Thyroid gland (tissue), 4 donors: ENCODE measurements at regions not wholly inside any gene's neighbourhood (a gene's known extent, or its start where the extent isn't known, plus 50 kb on each side); places are given as distances from the start of the nearest gene placed in this dataset.

Source experiments
- POLR2A ChIP-seq, 2 donors: fragments of 450-650 bp; IDR thresholded peaks; one replicate each; pipeline ENCODE4 v1.6.1; 2017; ENCODE audit warnings: antibody characterized with exemption in 2 of 2, mild to moderate bottlenecking in 2 of 2, moderate library complexity in 1 of 2
- TF ChIP-seq, protein P1 (sequence below), 6 experiments: fragments of 200-600 bp in 3 of 6; fragments of 450-650 bp in 3 of 6; sonication (generic) in 3 of 6; IDR thresholded peaks; one replicate each; pipeline ENCODE4 v1.5.1; 2016 to 2019; ENCODE audit warnings: antibody characterized with exemption in 6 of 6, mild to moderate bottlenecking in 2 of 6, inconsistent platforms in 1 of 6, moderate library complexity in 1 of 6

DNA sequence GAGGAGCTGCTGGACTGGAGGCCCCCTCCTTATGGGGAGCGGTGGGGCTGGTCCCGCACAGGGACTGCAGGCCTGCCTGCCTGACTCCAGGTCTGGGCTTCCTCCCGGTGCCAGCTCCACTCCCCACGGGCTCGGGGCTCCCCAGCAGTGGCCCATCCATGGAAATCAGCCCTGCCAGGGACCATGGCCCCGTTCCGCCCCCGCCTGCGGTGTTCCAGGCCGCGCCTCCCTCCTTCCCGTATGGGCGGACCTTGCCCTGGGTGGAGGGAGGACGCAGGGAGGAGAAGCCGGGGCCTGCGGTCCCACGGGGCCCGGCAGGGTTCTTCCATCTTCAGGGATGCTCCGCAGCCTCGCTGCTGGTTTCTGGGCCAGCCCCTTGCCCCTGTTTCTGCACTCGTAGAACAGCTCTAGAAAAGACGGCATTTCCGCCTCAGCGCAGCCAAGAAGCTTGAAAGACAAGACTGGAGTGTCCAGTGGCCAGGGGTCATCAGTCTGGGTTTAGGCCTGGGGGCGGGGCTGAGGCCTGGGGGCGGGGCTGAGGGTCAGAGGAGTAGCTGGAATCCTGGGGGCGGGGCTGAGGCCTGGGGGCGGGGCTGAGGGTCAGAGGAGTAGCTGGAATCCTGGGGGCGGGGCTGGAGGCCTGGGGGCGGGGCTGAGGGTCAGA lies 1330.6 kb downstream of the BRD1 start:
- TF ChIP-seq POLR2A (IDR thresholded peaks at IDR 0.05) = no peak
- TF ChIP-seq, protein P1, sequence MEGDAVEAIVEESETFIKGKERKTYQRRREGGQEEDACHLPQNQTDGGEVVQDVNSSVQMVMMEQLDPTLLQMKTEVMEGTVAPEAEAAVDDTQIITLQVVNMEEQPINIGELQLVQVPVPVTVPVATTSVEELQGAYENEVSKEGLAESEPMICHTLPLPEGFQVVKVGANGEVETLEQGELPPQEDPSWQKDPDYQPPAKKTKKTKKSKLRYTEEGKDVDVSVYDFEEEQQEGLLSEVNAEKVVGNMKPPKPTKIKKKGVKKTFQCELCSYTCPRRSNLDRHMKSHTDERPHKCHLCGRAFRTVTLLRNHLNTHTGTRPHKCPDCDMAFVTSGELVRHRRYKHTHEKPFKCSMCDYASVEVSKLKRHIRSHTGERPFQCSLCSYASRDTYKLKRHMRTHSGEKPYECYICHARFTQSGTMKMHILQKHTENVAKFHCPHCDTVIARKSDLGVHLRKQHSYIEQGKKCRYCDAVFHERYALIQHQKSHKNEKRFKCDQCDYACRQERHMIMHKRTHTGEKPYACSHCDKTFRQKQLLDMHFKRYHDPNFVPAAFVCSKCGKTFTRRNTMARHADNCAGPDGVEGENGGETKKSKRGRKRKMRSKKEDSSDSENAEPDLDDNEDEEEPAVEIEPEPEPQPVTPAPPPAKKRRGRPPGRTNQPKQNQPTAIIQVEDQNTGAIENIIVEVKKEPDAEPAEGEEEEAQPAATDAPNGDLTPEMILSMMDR (IDR thresholded peaks at IDR 0.05) = no peak
